HFFc6 (cell line): ENCODE measurements at regions not wholly inside any gene's neighbourhood (a gene's known extent, or its start where the extent isn't known, plus 50 kb on each side); places are given as distances from the start of the nearest gene placed in this dataset.

Experiments
- DNase-seq: peaks from one replicate; pipeline ENCODE4 v3.0.0-alpha.2; 2018
- H3K27ac Mint-ChIP-seq: 2 replicates; pipeline ENCODE4 v1.8.0; 2020; ENCODE audit warnings: mild to moderate bottlenecking, mixed read lengths
- H3K27me3 Mint-ChIP-seq: 2 replicates; pipeline ENCODE4 v1.8.0; 2021; ENCODE audit warnings: mild to moderate bottlenecking, moderate library complexity, mixed read lengths; ENCODE audit not compliant: insufficient read depth
- H3K36me3 Mint-ChIP-seq: 2 replicates; pipeline ENCODE4 v1.8.0; 2021; ENCODE audit warnings: low read depth, mixed read lengths
- H3K4me1 Mint-ChIP-seq: 2 replicates; pipeline ENCODE4 v1.8.0; 2020; ENCODE audit warnings: low read depth, mixed read lengths
- H3K4me3 Mint-ChIP-seq: 2 replicates; pipeline ENCODE4 v1.8.0; 2020; ENCODE audit warnings: mild to moderate bottlenecking, moderate library complexity, mixed read lengths
- H3K9me3 Mint-ChIP-seq: 2 replicates; pipeline ENCODE4 v1.8.0; 2020; ENCODE audit warnings: mild to moderate bottlenecking, mixed read lengths
- CTCF ChIP-seq: fragments of 200-600 bp; sonication (generic); IDR thresholded peaks from 2 replicates; pipeline ENCODE4 v1.5.0; 2021; ENCODE audit warnings: antibody characterized with exemption, mild to moderate bottlenecking

GRCh38 chr13:50701469-50701868, 142.0 kb downstream of the DLEU7 start:
- no peak overlapping the region for H3K4me3 Mint-ChIP-seq
- peaks cover 6% of the 10 kb centered on the region; the same call in 1 of the 2 replicates for H3K4me1 Mint-ChIP-seq
- no peaks in the 10 kb centered on the region for H3K9me3 Mint-ChIP-seq
- no peak for TF ChIP-seq CTCF
- peaks cover 11% of the 10 kb centered on the region for H3K27me3 Mint-ChIP-seq
- no peak for DNase-seq
- H3K27ac Mint-ChIP-seq, result no peak overlapping the region
- no peaks in the 10 kb centered on the region for H3K36me3 Mint-ChIP-seq

- Mint-ChIP-seq H3K27ac (no peak overlapping the region), H3K4me3 (no peak overlapping the region), H3K27me3 (peaks cover 12% of the 10 kb centered on the region), H3K36me3 (no peaks in the 10 kb centered on the region), H3K9me3 (no peaks in the 10 kb centered on the region), H3K4me1 (no peaks in the 10 kb centered on the region)
- no peak for DNase-seq
- TF ChIP-seq CTCF, result no peak
Measured at GRCh38 chr13:50706505-50706904, 137.0 kb downstream of the DLEU7 start.

- DNase-seq, result no peak
- H3K9me3 Mint-ChIP-seq, result no peaks in the 10 kb centered on the region
- no peak for TF ChIP-seq CTCF
- no peaks in the 10 kb centered on the region for H3K36me3 Mint-ChIP-seq
- no peak overlapping the region for H3K27ac Mint-ChIP-seq
- peaks cover 12% of the 10 kb centered on the region for H3K27me3 Mint-ChIP-seq
- no peaks in the 10 kb centered on the region for H3K4me1 Mint-ChIP-seq
- no peak overlapping the region for H3K4me3 Mint-ChIP-seq
Measured at GRCh38 chr13:50707628-50708027, 135.9 kb downstream of the DLEU7 start.

GRCh38 chr13:50708461-50708860, 135.0 kb downstream of the DLEU7 start:
- no peaks in the 10 kb centered on the region for H3K36me3 Mint-ChIP-seq
- H3K9me3 Mint-ChIP-seq, result no peaks in the 10 kb centered on the region
- H3K27ac Mint-ChIP-seq, result no peak overlapping the region
- H3K27me3 Mint-ChIP-seq, result peaks cover 8% of the 10 kb centered on the region
- no peak for DNase-seq
- no peaks in the 10 kb centered on the region for H3K4me1 Mint-ChIP-seq
- TF ChIP-seq CTCF, result no peak
- no peak overlapping the region for H3K4me3 Mint-ChIP-seq

GRCh38 chr13:50709058-50709457, 134.4 kb downstream of the DLEU7 start:
- Mint-ChIP-seq H3K36me3 (no peaks in the 10 kb centered on the region), H3K4me3 (no peak overlapping the region), H3K27ac (no peak overlapping the region), H3K27me3 (peaks cover 8% of the 10 kb centered on the region), H3K4me1 (peaks cover 6% of the 10 kb centered on the region), H3K9me3 (no peaks in the 10 kb centered on the region)
- TF ChIP-seq CTCF, result no peak
- no peak for DNase-seq
